ENCODE measurements at regions not wholly inside any gene's neighbourhood (a gene's known extent, or its start where the extent isn't known, plus 50 kb on each side); places are given as distances from the start of the nearest gene placed in this dataset.
"Not testable (repeated sequence)": the region's sequence is repeated elsewhere in the genome, so short reads cannot be mapped to it uniquely, and the experiment has no call there.

GRCh38 chr7:131937868-131938267 lies 381.4 kb upstream of the PODXL start:
- Histone ChIP-seq H3K4me1 (no peaks in the 10 kb centered on the region), H3K27me3 (no peaks in the 10 kb centered on the region), H3K36me3 (no peaks in the 10 kb centered on the region), H3K27ac (no peak overlapping the region), H3K9me3 (no peaks in the 10 kb centered on the region), H3K4me3 (no peak overlapping the region)
- intact Hi-C loops (cut with DNase I; ENCODE audit: low total_unique reads), result no loop called here
- DNase-seq, result no peak
- TF ChIP-seq, protein P1, sequence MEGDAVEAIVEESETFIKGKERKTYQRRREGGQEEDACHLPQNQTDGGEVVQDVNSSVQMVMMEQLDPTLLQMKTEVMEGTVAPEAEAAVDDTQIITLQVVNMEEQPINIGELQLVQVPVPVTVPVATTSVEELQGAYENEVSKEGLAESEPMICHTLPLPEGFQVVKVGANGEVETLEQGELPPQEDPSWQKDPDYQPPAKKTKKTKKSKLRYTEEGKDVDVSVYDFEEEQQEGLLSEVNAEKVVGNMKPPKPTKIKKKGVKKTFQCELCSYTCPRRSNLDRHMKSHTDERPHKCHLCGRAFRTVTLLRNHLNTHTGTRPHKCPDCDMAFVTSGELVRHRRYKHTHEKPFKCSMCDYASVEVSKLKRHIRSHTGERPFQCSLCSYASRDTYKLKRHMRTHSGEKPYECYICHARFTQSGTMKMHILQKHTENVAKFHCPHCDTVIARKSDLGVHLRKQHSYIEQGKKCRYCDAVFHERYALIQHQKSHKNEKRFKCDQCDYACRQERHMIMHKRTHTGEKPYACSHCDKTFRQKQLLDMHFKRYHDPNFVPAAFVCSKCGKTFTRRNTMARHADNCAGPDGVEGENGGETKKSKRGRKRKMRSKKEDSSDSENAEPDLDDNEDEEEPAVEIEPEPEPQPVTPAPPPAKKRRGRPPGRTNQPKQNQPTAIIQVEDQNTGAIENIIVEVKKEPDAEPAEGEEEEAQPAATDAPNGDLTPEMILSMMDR (IDR thresholded peaks at IDR 0.05), result no peak
- TF ChIP-seq POLR2A (IDR thresholded peaks at IDR 0.05), result no peak

DNA sequence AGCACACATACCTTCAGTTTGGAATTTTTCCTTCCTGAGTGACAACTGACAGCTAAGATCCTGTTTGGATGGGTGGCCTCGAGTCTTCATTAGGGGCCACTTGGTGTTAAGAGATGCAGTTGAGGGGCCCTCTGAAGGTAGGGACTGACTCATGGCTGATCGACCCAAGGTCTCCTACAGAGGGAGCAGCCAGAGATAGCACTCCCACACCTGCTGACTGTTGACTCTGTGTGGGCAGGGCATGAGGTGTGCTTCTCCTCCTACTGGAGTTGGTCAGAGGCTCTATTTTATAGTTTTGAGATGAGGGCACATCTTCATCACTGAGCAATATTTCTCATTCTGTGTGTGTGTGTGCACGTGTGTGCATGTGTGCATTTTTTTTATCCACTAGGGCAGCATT lies 378.8 kb upstream of the PODXL start:
- intact Hi-C loops (cut with DNase I; ENCODE audit: low total_unique reads), result no loop called here
- no peak for TF ChIP-seq POLR2A (IDR thresholded peaks at IDR 0.05)
- TF ChIP-seq, protein P1 (IDR thresholded peaks at IDR 0.05), result no peak
- no peaks in the 10 kb centered on the region for H3K27me3 ChIP-seq

GRCh38 chr7:131934452-131934851 lies 378.0 kb upstream of the PODXL start:
- Histone ChIP-seq H3K27ac (no peak overlapping the region), H3K27me3 (no peaks in the 10 kb centered on the region), H3K4me1 (no peaks in the 10 kb centered on the region), H3K4me3 (no peak overlapping the region), H3K9me3 (no peaks in the 10 kb centered on the region), H3K36me3 (no peaks in the 10 kb centered on the region)
- intact Hi-C loops (cut with DNase I; ENCODE audit: low total_unique reads), result no loop called here
- DNase-seq, result no peak
- no peak for TF ChIP-seq POLR2A (IDR thresholded peaks at IDR 0.05)
- TF ChIP-seq, protein P1 (IDR thresholded peaks at IDR 0.05), result no peak

More for the DNA sequence above, 378.8 kb upstream of the PODXL start:
- DNase-seq, result no peak
- Histone ChIP-seq H3K9me3 (no peaks in the 10 kb centered on the region), H3K36me3 (no peaks in the 10 kb centered on the region), H3K27ac (no peak overlapping the region), H3K4me3 (no peak overlapping the region), H3K4me1 (no peaks in the 10 kb centered on the region)

- intact Hi-C loops (cut with DNase I; ENCODE audit: low total_unique reads), result no loop called here
- no peak for DNase-seq
Observed at GRCh38 chr7:131933751-131934289, 377.4 kb upstream of the PODXL start.

DNA sequence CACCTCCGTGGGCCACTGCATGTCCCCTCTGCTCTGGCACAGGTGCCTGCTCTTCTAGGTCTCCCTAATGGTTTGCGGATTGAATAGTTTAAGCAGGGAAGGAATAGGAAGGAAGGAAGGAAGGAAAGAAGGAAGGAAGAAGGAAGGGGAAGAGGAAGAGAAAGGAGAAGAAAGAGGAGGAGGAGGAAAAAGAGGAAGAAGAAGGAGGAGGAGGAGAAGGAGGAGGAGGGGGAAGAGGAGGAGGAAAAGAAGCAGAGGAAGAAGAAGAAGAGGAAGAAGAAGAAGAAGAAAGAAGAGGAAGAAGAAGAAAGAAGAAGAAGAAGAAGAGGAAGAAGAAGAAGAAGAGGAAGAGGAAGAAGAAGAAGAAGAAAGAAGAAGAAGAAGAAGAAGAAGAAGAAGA lies 376.8 kb upstream of the PODXL start:
- H3K9me3 ChIP-seq; intact Hi-C loops (cut with DNase I; ENCODE audit: low total_unique reads); DNase-seq; H3K4me3 ChIP-seq; H3K27ac ChIP-seq; H3K27me3 ChIP-seq; H3K4me1 ChIP-seq; H3K36me3 ChIP-seq: not testable (repeated sequence)

More at GRCh38 chr7:131933751-131934289, 377.4 kb upstream of the PODXL start:
- H3K27ac ChIP-seq, result no peak overlapping the region
- no peaks in the 10 kb centered on the region for H3K9me3 ChIP-seq
- no peak for TF ChIP-seq POLR2A (IDR thresholded peaks at IDR 0.05)
- TF ChIP-seq, protein P1 (IDR thresholded peaks at IDR 0.05), result no peak
- H3K27me3 ChIP-seq, result no peaks in the 10 kb centered on the region
- H3K4me3 ChIP-seq, result no peak overlapping the region
- H3K4me1 ChIP-seq, result no peaks in the 10 kb centered on the region
- H3K36me3 ChIP-seq, result no peaks in the 10 kb centered on the region

GRCh38 chr7:131932271-131932670 lies 375.8 kb upstream of the PODXL start:
- intact Hi-C loops (cut with DNase I; ENCODE audit: low total_unique reads), result no loop called here
- H3K4me1 ChIP-seq, result no peaks in the 10 kb centered on the region
- no peak overlapping the region for H3K4me3 ChIP-seq
- H3K36me3 ChIP-seq, result no peaks in the 10 kb centered on the region
- H3K27ac ChIP-seq, result no peak overlapping the region
- H3K9me3 ChIP-seq, result no peaks in the 10 kb centered on the region
- no peaks in the 10 kb centered on the region for H3K27me3 ChIP-seq
- DNase-seq, result no peak
- TF ChIP-seq, protein P1 (IDR thresholded peaks at IDR 0.05), result no peak
- TF ChIP-seq POLR2A (IDR thresholded peaks at IDR 0.05), result no peak
